ENCODE measurements at regions not wholly inside any gene's neighbourhood (a gene's known extent, or its start where the extent isn't known, plus 50 kb on each side); places are given as distances from the start of the nearest gene placed in this dataset.

GRCh38 chr5:96236831-96237230, 196.2 kb downstream of the PCSK1 start:
- TF ChIP-seq CTCF (conservative IDR thresholded peaks at IDR 0.05) (no peak), EZH2 (IDR thresholded peaks at IDR 0.05; ENCODE audit: low read depth) (no peak)
